ENCODE measurements at regions not wholly inside any gene's neighbourhood (a gene's known extent, or its start where the extent isn't known, plus 50 kb on each side); places are given as distances from the start of the nearest gene placed in this dataset.

DNA sequence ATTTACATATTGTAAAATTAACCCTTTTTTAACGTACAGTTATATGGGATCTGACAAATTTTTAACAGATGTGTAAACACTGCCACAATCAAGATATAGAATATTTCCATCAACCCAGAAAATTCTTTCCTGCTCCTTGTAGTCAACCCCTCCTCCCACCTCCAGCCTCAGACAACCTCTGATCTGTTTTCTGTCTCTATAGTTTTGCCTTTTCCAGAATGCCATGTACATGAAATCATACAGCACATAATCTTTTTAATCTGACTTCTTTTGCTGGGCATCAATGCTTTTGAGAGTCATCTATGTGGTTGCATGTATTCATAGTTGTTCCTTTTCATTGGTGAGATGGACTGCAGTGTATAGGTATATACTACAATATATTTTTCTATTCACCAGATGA is 153.0 kb downstream of the SMAD6 start:
- Histone ChIP-seq H3K9me3 (ENCODE audit: insufficient read depth, low read depth, low read length) (no peaks in the 10 kb centered on the region), H3F3A (ENCODE audit: low read depth) (no peaks in the 10 kb centered on the region), H4K20me1 (ENCODE audit: insufficient read depth, low read length, poor library complexity, severe bottlenecking) (no peaks in the 10 kb centered on the region), H3K4me1 (ENCODE audit: insufficient read depth, low read length, poor library complexity, severe bottlenecking) (peaks cover 10% of the 10 kb centered on the region), H3K79me2 (ENCODE audit: insufficient read depth, low read length) (no peaks in the 10 kb centered on the region), H2AFZ (ENCODE audit: low read length) (no peak overlapping the region), H3K4me3 (ENCODE audit: low read length, poor library complexity, severe bottlenecking) (no peak overlapping the region), H3K9me2 (replicated peaks; ENCODE audit: low read depth, low read length) (no peaks in the 10 kb centered on the region), H3K27me3 (ENCODE audit: insufficient read depth, low read length, poor library complexity, severe bottlenecking) (no peaks in the 10 kb centered on the region), H3K4me2 (ENCODE audit: low read depth, low read length, poor library complexity, severe bottlenecking) (no peak overlapping the region), H3K9ac (ENCODE audit: low read depth, low read length, poor library complexity, severe bottlenecking) (no peak overlapping the region), H3K36me3 (ENCODE audit: insufficient read depth, low read length) (no peaks in the 10 kb centered on the region)
- TF ChIP-seq, protein P1, sequence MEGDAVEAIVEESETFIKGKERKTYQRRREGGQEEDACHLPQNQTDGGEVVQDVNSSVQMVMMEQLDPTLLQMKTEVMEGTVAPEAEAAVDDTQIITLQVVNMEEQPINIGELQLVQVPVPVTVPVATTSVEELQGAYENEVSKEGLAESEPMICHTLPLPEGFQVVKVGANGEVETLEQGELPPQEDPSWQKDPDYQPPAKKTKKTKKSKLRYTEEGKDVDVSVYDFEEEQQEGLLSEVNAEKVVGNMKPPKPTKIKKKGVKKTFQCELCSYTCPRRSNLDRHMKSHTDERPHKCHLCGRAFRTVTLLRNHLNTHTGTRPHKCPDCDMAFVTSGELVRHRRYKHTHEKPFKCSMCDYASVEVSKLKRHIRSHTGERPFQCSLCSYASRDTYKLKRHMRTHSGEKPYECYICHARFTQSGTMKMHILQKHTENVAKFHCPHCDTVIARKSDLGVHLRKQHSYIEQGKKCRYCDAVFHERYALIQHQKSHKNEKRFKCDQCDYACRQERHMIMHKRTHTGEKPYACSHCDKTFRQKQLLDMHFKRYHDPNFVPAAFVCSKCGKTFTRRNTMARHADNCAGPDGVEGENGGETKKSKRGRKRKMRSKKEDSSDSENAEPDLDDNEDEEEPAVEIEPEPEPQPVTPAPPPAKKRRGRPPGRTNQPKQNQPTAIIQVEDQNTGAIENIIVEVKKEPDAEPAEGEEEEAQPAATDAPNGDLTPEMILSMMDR (conservative IDR thresholded peaks at IDR 0.05; ENCODE audit: low read length): no peak
- TF ChIP-seq EZH2phosphoT487 (IDR thresholded peaks at IDR 0.05; ENCODE audit: borderline replicate concordance): no peak

DNA sequence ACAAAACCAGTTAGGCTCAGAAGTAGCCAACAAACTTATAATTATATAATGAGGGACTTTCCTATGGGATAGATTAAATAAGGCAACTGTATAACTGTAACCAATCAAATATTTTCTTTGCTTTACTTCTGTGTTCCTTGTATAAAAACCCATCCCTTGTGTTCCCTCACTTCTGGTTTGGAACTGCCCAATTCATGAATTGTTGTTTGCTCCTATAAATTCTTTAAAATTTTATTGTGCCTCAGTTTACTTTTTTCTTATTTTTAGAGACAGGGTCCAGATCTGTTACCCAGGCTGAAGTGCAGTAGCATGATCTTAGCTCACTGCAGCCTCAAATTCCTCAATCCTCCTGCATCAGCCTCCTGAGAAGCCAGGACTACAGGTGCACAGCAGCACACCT is 155.7 kb downstream of the SMAD6 start:
- no peaks in the 10 kb centered on the region for H3K9me3 ChIP-seq (ENCODE audit: insufficient read depth, low read depth, low read length)
- H4K20me1 ChIP-seq (ENCODE audit: insufficient read depth, low read length, poor library complexity, severe bottlenecking): no peaks in the 10 kb centered on the region
- no peaks in the 10 kb centered on the region for H3K27me3 ChIP-seq (ENCODE audit: insufficient read depth, low read length, poor library complexity, severe bottlenecking)
- no peak overlapping the region for H3K9ac ChIP-seq (ENCODE audit: low read depth, low read length, poor library complexity, severe bottlenecking)
- no peak overlapping the region for H2AFZ ChIP-seq (ENCODE audit: low read length)
- no peaks in the 10 kb centered on the region for H3K36me3 ChIP-seq (ENCODE audit: insufficient read depth, low read length)
- no peak overlapping the region for H3K4me2 ChIP-seq (ENCODE audit: low read depth, low read length, poor library complexity, severe bottlenecking)
- no peaks in the 10 kb centered on the region for H3K9me2 ChIP-seq (replicated peaks; ENCODE audit: low read depth, low read length)
- H3K4me1 ChIP-seq (ENCODE audit: insufficient read depth, low read length, poor library complexity, severe bottlenecking): no peaks in the 10 kb centered on the region
- H3K79me2 ChIP-seq (ENCODE audit: insufficient read depth, low read length): no peaks in the 10 kb centered on the region
- no peaks in the 10 kb centered on the region for H3F3A ChIP-seq (ENCODE audit: low read depth)
- no peak for TF ChIP-seq EZH2phosphoT487 (IDR thresholded peaks at IDR 0.05; ENCODE audit: borderline replicate concordance)
- TF ChIP-seq, protein P1 (conservative IDR thresholded peaks at IDR 0.05; ENCODE audit: low read length): no peak
- H3K4me3 ChIP-seq (ENCODE audit: low read length, poor library complexity, severe bottlenecking): no peak overlapping the region

- no peak overlapping the region for H3K4me3 ChIP-seq (ENCODE audit: low read length, poor library complexity, severe bottlenecking)
- H3K4me1 ChIP-seq (ENCODE audit: insufficient read depth, low read length, poor library complexity, severe bottlenecking): no peaks in the 10 kb centered on the region
- H3F3A ChIP-seq (ENCODE audit: low read depth): no peaks in the 10 kb centered on the region
- H3K9me3 ChIP-seq (ENCODE audit: insufficient read depth, low read depth, low read length): no peaks in the 10 kb centered on the region
- no peak overlapping the region for H2AFZ ChIP-seq (ENCODE audit: low read length)
- no peaks in the 10 kb centered on the region for H3K36me3 ChIP-seq (ENCODE audit: insufficient read depth, low read length)
- no peaks in the 10 kb centered on the region for H3K27me3 ChIP-seq (ENCODE audit: insufficient read depth, low read length, poor library complexity, severe bottlenecking)
- no peaks in the 10 kb centered on the region for H4K20me1 ChIP-seq (ENCODE audit: insufficient read depth, low read length, poor library complexity, severe bottlenecking)
- H3K79me2 ChIP-seq (ENCODE audit: insufficient read depth, low read length): no peaks in the 10 kb centered on the region
- H3K4me2 ChIP-seq (ENCODE audit: low read depth, low read length, poor library complexity, severe bottlenecking): no peak overlapping the region
- H3K9ac ChIP-seq (ENCODE audit: low read depth, low read length, poor library complexity, severe bottlenecking): no peak overlapping the region
- TF ChIP-seq, protein P1 (conservative IDR thresholded peaks at IDR 0.05; ENCODE audit: low read length): no peak
- no peak for TF ChIP-seq EZH2phosphoT487 (IDR thresholded peaks at IDR 0.05; ENCODE audit: borderline replicate concordance)
- H3K9me2 ChIP-seq (replicated peaks; ENCODE audit: low read depth, low read length): no peaks in the 10 kb centered on the region
Measured at GRCh38 chr15:66858423-66859207, 156.6 kb downstream of the SMAD6 start.
